SK-N-MC (cell line): ENCODE measurements at regions not wholly inside any gene's neighbourhood (a gene's known extent, or its start where the extent isn't known, plus 50 kb on each side); places are given as distances from the start of the nearest gene placed in this dataset.

Experiments used
- EZH2 ChIP-seq: fragments of 200-600 bp; sonication (generic); IDR thresholded peaks from one replicate; pipeline ENCODE4 v1.6.1; 2017; ENCODE audit warnings: antibody characterized with exemption
- FOXP2 ChIP-seq: optimal IDR thresholded peaks from 2 replicates; pipeline ENCODE3; 2011; ENCODE audit warnings: mild to moderate bottlenecking, moderate library complexity; ENCODE audit not compliant: insufficient read depth; ENCODE audit errors: extremely low read length, control extremely low read depth
- POLR2AphosphoS5 ChIP-seq: IDR thresholded peaks from 2 replicates; pipeline ENCODE4 v1.6.1; 2012; ENCODE audit warnings: mild to moderate bottlenecking, low read depth, low read length, borderline replicate concordance

DNA sequence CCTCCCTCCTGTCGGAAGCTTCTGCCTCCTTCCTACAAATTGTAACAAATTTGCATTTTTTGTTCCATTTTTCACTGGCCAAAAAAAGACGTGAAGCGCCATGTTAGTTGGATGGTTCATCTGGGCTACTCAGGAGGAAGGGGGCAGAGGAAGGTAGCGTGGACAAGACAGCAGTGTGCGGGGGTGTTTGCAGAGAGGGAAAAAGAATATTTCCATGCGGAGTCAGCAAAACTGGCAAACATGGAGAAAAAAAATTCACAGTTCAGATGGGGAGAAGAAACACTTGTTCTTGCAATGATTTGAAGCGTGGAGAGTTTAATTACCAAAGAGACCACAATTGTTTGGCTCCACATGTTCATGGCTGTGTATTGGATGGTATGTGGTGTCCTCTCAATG is 138.8 kb upstream of the ERCC4 start:
- TF ChIP-seq POLR2AphosphoS5 (no peak), EZH2 (no peak), FOXP2 (no peak)
